ENCODE measurements at regions not wholly inside any gene's neighbourhood (a gene's known extent, or its start where the extent isn't known, plus 50 kb on each side); places are given as distances from the start of the nearest gene placed in this dataset.

DNA sequence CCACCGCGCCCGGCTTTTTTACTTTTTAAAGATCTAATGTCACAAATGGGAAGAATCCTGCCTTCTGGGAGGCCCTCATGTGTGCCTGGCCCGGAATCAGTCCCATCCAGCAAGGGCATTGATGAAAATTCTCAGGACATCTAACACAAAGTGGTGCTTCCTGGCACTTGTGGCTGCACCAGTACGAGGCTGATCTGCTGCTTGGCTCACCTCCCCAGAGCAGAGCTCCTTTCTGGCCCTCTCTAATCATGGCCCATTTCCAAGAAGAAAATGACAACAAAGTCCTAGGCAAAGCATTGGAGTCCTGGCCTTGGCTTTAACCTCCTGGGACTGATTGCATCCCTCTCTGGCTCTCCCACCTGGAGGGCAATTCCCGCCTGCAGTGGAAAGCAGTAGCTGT is 50.7 kb upstream of the SIAH1 start:
- DNase-seq: no peak

DNA sequence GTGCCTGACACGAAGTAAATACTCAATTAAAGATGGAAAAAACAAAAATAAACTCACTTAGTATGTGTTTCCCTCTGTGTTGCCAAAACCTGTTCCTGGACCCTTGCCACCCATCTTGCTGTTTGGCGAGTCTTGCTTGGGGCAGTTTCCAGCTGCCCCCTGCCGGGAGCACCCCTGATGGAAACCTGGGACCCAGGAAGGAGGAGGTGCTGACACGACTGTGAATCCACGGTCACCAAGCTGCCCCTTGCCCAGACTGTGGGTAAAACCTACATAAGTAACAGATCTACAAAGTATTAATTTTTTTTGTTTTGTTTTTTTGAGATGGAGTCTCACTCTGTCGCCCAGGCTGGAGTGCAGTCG is 50.1 kb upstream of the SIAH1 start:
- no peak for DNase-seq
